Naive thymus-derived CD8-positive, alpha-beta T cell (primary cell): ENCODE measurements at regions not wholly inside any gene's neighbourhood (a gene's known extent, or its start where the extent isn't known, plus 50 kb on each side); places are given as distances from the start of the nearest gene placed in this dataset.

Experiments
- ATAC-seq, 2 donors: fragments of 150-1000 bp; cut with Tn5 transposase in 1 of 2; sonication (Bioruptor Pico), chemical (Tn5 transposase) in 1 of 2; 1 replicate in 1 of 2; 2 replicates in 1 of 2; pipeline ENCODE4 v1.10.0; 2021; ENCODE audit warnings: mild to moderate bottlenecking in 2 of 2, moderate library complexity in 2 of 2
- POLR2A ChIA-PET: fragments of 350-600 bp; sonication (Branson Sonifier 250); formaldehyde crosslinking; loops from one replicate; lab custom pipeline; 2021; ENCODE audit warnings: antibody characterized with exemption; lab: Charles Lee
- DNase-seq, 10 donors: peaks; one replicate each; pipeline versions ENCODE4 v3.0.0 to v3.0.0-alpha.2; 2020 to 2022
- H3K27ac Mint-ChIP-seq, 10 donors: one replicate each; pipeline ENCODE4 v1.8.0; 2020 to 2022; ENCODE audit warnings: mild to moderate bottlenecking in 10 of 10, mixed read lengths in 10 of 10, moderate library complexity in 4 of 10, inconsistent platforms in 1 of 10
- H3K27me3 Mint-ChIP-seq, 5 donors: one replicate each; pipeline ENCODE4 v1.8.0; 2021 to 2022; ENCODE audit warnings: mixed read lengths in 5 of 5
- H3K36me3 Mint-ChIP-seq, 3 donors: one replicate each; pipeline ENCODE4 v1.8.0; 2020 to 2022; ENCODE audit warnings: mixed read lengths in 3 of 3, mild to moderate bottlenecking in 2 of 3, inconsistent platforms in 1 of 3
- H3K4me1 Mint-ChIP-seq, 4 donors: one replicate each; pipeline ENCODE4 v1.8.0; 2021 to 2022; ENCODE audit warnings: mixed read lengths in 4 of 4
- H3K4me3 Mint-ChIP-seq, 10 donors: one replicate each; pipeline ENCODE4 v1.8.0; 2020 to 2022; ENCODE audit warnings: mild to moderate bottlenecking in 10 of 10, mixed read lengths in 10 of 10, moderate library complexity in 6 of 10, inconsistent platforms in 1 of 10
- H3K9me3 Mint-ChIP-seq, 9 donors: one replicate each; pipeline ENCODE4 v1.8.0; 2020 to 2022; ENCODE audit warnings: mixed read lengths in 9 of 9, mild to moderate bottlenecking in 3 of 9, inconsistent platforms in 1 of 9, moderate library complexity in 1 of 9

GRCh38 chr2:199586646-199587045, 128.9 kb upstream of the SATB2 start:
- H3K36me3 Mint-ChIP-seq: no peaks in the 10 kb centered on the region
- peaks cover 0 to 2% (median 0%) of the 10 kb centered on the region in 4 donors for H3K4me1 Mint-ChIP-seq
- ATAC-seq (no peak), DNase-seq (no peak)
- peaks cover 0 to 18% (median 3%) of the 10 kb centered on the region in 5 donors for H3K27me3 Mint-ChIP-seq
- H3K27ac Mint-ChIP-seq: no peak overlapping the region
- H3K4me3 Mint-ChIP-seq: no peak overlapping the region
- POLR2A ChIA-PET: no interaction called here
- H3K9me3 Mint-ChIP-seq: no peaks in the 10 kb centered on the region

- H3K27ac Mint-ChIP-seq: no peak overlapping the region
- no peak for ATAC-seq
Measured at GRCh38 chr2:199583676-199584075, 125.9 kb upstream of the SATB2 start.

GRCh38 chr2:199581935-199582360, 124.2 kb upstream of the SATB2 start:
- Mint-ChIP-seq H3K36me3 (no peaks in the 10 kb centered on the region), H3K27me3 (peaks cover 0 to 37% (median 3%) of the 10 kb centered on the region in 5 donors), H3K9me3 (no peaks in the 10 kb centered on the region), H3K4me1 (peaks cover 0 to 2% (median 0%) of the 10 kb centered on the region in 4 donors), H3K4me3 (no peak overlapping the region), H3K27ac (no peak overlapping the region)
- POLR2A ChIA-PET: no interaction called here
- ATAC-seq (no peak), DNase-seq (no peak)

More at GRCh38 chr2:199583676-199584075, 125.9 kb upstream of the SATB2 start:
- Mint-ChIP-seq H3K9me3 (no peaks in the 10 kb centered on the region), H3K4me1 (peaks cover 0 to 2% (median 0%) of the 10 kb centered on the region in 4 donors), H3K36me3 (no peaks in the 10 kb centered on the region), H3K4me3 (no peak overlapping the region), H3K27me3 (peaks cover 0 to 43% (median 3%) of the 10 kb centered on the region in 5 donors)
- no peak for DNase-seq
- POLR2A ChIA-PET: no interaction called here

GRCh38 chr2:199581408-199581807, 123.7 kb upstream of the SATB2 start:
- H3K9me3 Mint-ChIP-seq: no peaks in the 10 kb centered on the region
- peaks cover 0 to 2% (median 0%) of the 10 kb centered on the region in 4 donors for H3K4me1 Mint-ChIP-seq
- no peak overlapping the region for H3K4me3 Mint-ChIP-seq
- POLR2A ChIA-PET: no interaction called here
- peaks cover 0 to 34% (median 3%) of the 10 kb centered on the region in 5 donors for H3K27me3 Mint-ChIP-seq
- H3K36me3 Mint-ChIP-seq: no peaks in the 10 kb centered on the region
- ATAC-seq (no peak), DNase-seq (no peak)
- H3K27ac Mint-ChIP-seq: no peak overlapping the region

- no peak overlapping the region for H3K4me3 Mint-ChIP-seq
- H3K4me1 Mint-ChIP-seq: no peaks in the 10 kb centered on the region
- H3K27ac Mint-ChIP-seq: no peak overlapping the region
- DNase-seq: no peak
- H3K9me3 Mint-ChIP-seq: no peaks in the 10 kb centered on the region
- H3K36me3 Mint-ChIP-seq: no peaks in the 10 kb centered on the region
- peaks cover 2 to 23% (median 6%) of the 10 kb centered on the region in 5 donors for H3K27me3 Mint-ChIP-seq
- POLR2A ChIA-PET: no interaction called here
- no peak for ATAC-seq
Measured at GRCh38 chr2:199575416-199575815, 117.7 kb upstream of the SATB2 start.

- H3K9me3 Mint-ChIP-seq: no peaks in the 10 kb centered on the region
- no peak overlapping the region for H3K27ac Mint-ChIP-seq
- POLR2A ChIA-PET: no interaction called here
- no peak overlapping the region for H3K4me3 Mint-ChIP-seq
- DNase-seq (no peak), ATAC-seq (no peak)
- H3K4me1 Mint-ChIP-seq: no peaks in the 10 kb centered on the region
- H3K27me3 Mint-ChIP-seq: peaks cover 3 to 12% (median 10%) of the 10 kb centered on the region in 5 donors
- H3K36me3 Mint-ChIP-seq: no peaks in the 10 kb centered on the region
Measured at GRCh38 chr2:199572571-199572970, 114.8 kb upstream of the SATB2 start.

- Mint-ChIP-seq H3K27ac (no peak overlapping the region), H3K4me1 (no peaks in the 10 kb centered on the region), H3K36me3 (no peaks in the 10 kb centered on the region), H3K4me3 (no peak overlapping the region), H3K9me3 (no peaks in the 10 kb centered on the region), H3K27me3 (peaks cover 3 to 12% (median 7%) of the 10 kb centered on the region in 5 donors)
- DNase-seq (no peak), ATAC-seq (no peak)
- POLR2A ChIA-PET: no interaction called here
Measured at GRCh38 chr2:199570934-199571333, 113.2 kb upstream of the SATB2 start.

GRCh38 chr2:199569336-199569735, 111.6 kb upstream of the SATB2 start:
- Mint-ChIP-seq H3K4me3 (no peak overlapping the region), H3K9me3 (peaks cover 0 to 3% (median 0%) of the 10 kb centered on the region in 9 donors)
- POLR2A ChIA-PET: no interaction called here

GRCh38 chr2:199558156-199558555, 100.4 kb upstream of the SATB2 start:
- Mint-ChIP-seq H3K9me3 (peaks cover 0 to 8% (median 2%) of the 10 kb centered on the region in 9 donors), H3K4me1 (no peaks in the 10 kb centered on the region), H3K27ac (no peak overlapping the region), H3K36me3 (no peaks in the 10 kb centered on the region), H3K4me3 (no peak overlapping the region), H3K27me3 (peaks cover 0 to 3% (median 0%) of the 10 kb centered on the region in 5 donors)
- POLR2A ChIA-PET: no interaction called here
- ATAC-seq (no peak), DNase-seq (no peak)

More at GRCh38 chr2:199569336-199569735, 111.6 kb upstream of the SATB2 start:
- H3K27ac Mint-ChIP-seq: no peak overlapping the region
- H3K36me3 Mint-ChIP-seq: no peaks in the 10 kb centered on the region
- no peak for ATAC-seq
- DNase-seq: no peak
- H3K4me1 Mint-ChIP-seq: no peaks in the 10 kb centered on the region
- peaks cover 2 to 13% (median 7%) of the 10 kb centered on the region in 5 donors for H3K27me3 Mint-ChIP-seq

- no peaks in the 10 kb centered on the region for H3K9me3 Mint-ChIP-seq
- H3K27ac Mint-ChIP-seq: no peak overlapping the region
- ATAC-seq (no peak), DNase-seq (no peak)
- H3K4me3 Mint-ChIP-seq: no peak overlapping the region
- peaks cover 0 to 3% (median 0%) of the 10 kb centered on the region in 5 donors for H3K27me3 Mint-ChIP-seq
- H3K4me1 Mint-ChIP-seq: no peaks in the 10 kb centered on the region
- H3K36me3 Mint-ChIP-seq: no peaks in the 10 kb centered on the region
- POLR2A ChIA-PET: no interaction called here
Measured at GRCh38 chr2:199556527-199557285, 99.0 kb upstream of the SATB2 start.

- Mint-ChIP-seq H3K27ac (no peak overlapping the region), H3K9me3 (peaks cover 0 to 9% (median 0%) of the 10 kb centered on the region in 9 donors), H3K4me1 (no peaks in the 10 kb centered on the region), H3K27me3 (peaks cover 0 to 11% (median 0%) of the 10 kb centered on the region in 5 donors), H3K36me3 (no peaks in the 10 kb centered on the region), H3K4me3 (no peak overlapping the region)
- POLR2A ChIA-PET: no interaction called here
- no peak for DNase-seq
- ATAC-seq: no peak
Measured at GRCh38 chr2:199554026-199554425, 96.3 kb upstream of the SATB2 start.

GRCh38 chr2:199552141-199552540, 94.4 kb upstream of the SATB2 start:
- Mint-ChIP-seq H3K36me3 (no peaks in the 10 kb centered on the region), H3K4me3 (no peak overlapping the region)

GRCh38 chr2:199543606-199544172, 86.0 kb upstream of the SATB2 start:
- no peak for ATAC-seq
- POLR2A ChIA-PET: no interaction called here
- H3K27ac Mint-ChIP-seq: no peak overlapping the region
- H3K36me3 Mint-ChIP-seq: no peaks in the 10 kb centered on the region
- no peak for DNase-seq
- peaks cover 7 to 18% (median 10%) of the 10 kb centered on the region in 5 donors for H3K27me3 Mint-ChIP-seq
- peaks cover 0 to 2% (median 0%) of the 10 kb centered on the region in 9 donors for H3K9me3 Mint-ChIP-seq
- no peak overlapping the region for H3K4me3 Mint-ChIP-seq
- H3K4me1 Mint-ChIP-seq: no peaks in the 10 kb centered on the region

More at GRCh38 chr2:199552141-199552540, 94.4 kb upstream of the SATB2 start:
- no peak overlapping the region for H3K27ac Mint-ChIP-seq
- H3K9me3 Mint-ChIP-seq: peaks cover 0 to 9% (median 0%) of the 10 kb centered on the region in 9 donors
- DNase-seq (no peak), ATAC-seq (no peak)
- POLR2A ChIA-PET: no interaction called here
- H3K4me1 Mint-ChIP-seq: no peaks in the 10 kb centered on the region
- peaks cover 0 to 11% (median 0%) of the 10 kb centered on the region in 5 donors for H3K27me3 Mint-ChIP-seq
